ENCODE measurements at regions not wholly inside any gene's neighbourhood (a gene's known extent, or its start where the extent isn't known, plus 50 kb on each side); places are given as distances from the start of the nearest gene placed in this dataset.

DNA sequence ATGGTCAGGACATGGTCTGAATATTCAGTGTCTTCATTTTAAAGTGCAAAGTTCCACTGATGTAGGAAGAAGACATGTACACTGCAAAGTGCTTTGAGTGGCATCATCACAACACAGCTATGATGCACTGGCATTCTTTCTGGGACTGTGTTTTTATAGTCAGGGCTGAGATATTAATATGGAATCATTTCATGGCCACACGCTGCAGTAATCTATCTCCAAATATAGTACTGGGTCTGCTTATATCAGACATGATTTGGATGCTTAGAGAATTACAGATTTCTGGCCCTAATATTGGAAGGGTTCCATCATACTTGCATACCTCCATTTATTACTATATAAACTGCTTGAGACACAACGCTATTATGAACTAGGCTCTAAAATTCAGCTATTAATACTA is 1170.9 kb downstream of the NLGN4X start:
- TF ChIP-seq JUNB (IDR thresholded peaks at IDR 0.05; ENCODE audit: unreplicated experiment) (no peak), EZH2phosphoT487 (IDR thresholded peaks at IDR 0.05; ENCODE audit: unreplicated experiment) (no peak), REST (IDR thresholded peaks at IDR 0.05; ENCODE audit: unreplicated experiment) (no peak), POLR2AphosphoS5 (IDR thresholded peaks at IDR 0.05; ENCODE audit: low read depth) (no peak), ZNF114 (CRISPR knock-in tag; IDR thresholded peaks at IDR 0.05) (no peak), CREB1 (CRISPR knock-in tag; IDR thresholded peaks at IDR 0.05; ENCODE audit: low read depth) (no peak), EZH2 (IDR thresholded peaks at IDR 0.05; ENCODE audit: low read depth, unreplicated experiment) (no peak)
- TF ChIP-seq, protein P1, sequence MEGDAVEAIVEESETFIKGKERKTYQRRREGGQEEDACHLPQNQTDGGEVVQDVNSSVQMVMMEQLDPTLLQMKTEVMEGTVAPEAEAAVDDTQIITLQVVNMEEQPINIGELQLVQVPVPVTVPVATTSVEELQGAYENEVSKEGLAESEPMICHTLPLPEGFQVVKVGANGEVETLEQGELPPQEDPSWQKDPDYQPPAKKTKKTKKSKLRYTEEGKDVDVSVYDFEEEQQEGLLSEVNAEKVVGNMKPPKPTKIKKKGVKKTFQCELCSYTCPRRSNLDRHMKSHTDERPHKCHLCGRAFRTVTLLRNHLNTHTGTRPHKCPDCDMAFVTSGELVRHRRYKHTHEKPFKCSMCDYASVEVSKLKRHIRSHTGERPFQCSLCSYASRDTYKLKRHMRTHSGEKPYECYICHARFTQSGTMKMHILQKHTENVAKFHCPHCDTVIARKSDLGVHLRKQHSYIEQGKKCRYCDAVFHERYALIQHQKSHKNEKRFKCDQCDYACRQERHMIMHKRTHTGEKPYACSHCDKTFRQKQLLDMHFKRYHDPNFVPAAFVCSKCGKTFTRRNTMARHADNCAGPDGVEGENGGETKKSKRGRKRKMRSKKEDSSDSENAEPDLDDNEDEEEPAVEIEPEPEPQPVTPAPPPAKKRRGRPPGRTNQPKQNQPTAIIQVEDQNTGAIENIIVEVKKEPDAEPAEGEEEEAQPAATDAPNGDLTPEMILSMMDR (conservative IDR thresholded peaks at IDR 0.05; ENCODE audit: low read depth in 2 of 2), result no peak
